PC-3 (cell line): ENCODE measurements at regions not wholly inside any gene's neighbourhood (a gene's known extent, or its start where the extent isn't known, plus 50 kb on each side); places are given as distances from the start of the nearest gene placed in this dataset.

Source experiments
- ATAC-seq: fragments of 200-7000 bp; cut with Tn5 transposase; 2 replicates; pipeline ENCODE4 v1.9.1; 2020; ENCODE audit warnings: mild to moderate bottlenecking, moderate library complexity
- BruUV-seq: library from RNA; stranded (reverse); fragments of 400-500 nt; replicated peaks from 2 replicates; lab custom pipeline; 2021; lab: Mats Ljungman, UMichigan
- CTCF ChIA-PET: fragments of 300-600 bp; sonication (Branson Sonifier 250); formaldehyde crosslinking; loops from one replicate; lab custom pipeline; 2022; ENCODE audit warnings: antibody characterized with exemption; lab: Charles Lee
- POLR2A ChIA-PET: fragments of 300-600 bp; sonication (Branson Sonifier 250); formaldehyde crosslinking; loops from one replicate; lab custom pipeline; 2022; ENCODE audit warnings: antibody characterized with exemption; ENCODE audit not compliant: unreplicated experiment; lab: Charles Lee
- DNase-seq: peaks from one replicate; pipeline ENCODE4 v3.0.0-alpha.2; 2015
- H2AFZ ChIP-seq: fragments of 300-600 bp; sonication (generic); 2 replicates; pipeline ENCODE4 v1.6.0; 2016; ENCODE audit warnings: antibody characterized with exemption, low read length
- H3F3A ChIP-seq: fragments of 300-600 bp; sonication (generic); one replicate; pipeline ENCODE4 v1.6.0; 2017; ENCODE audit warnings: antibody characterized with exemption, low read length, control low read depth, mild to moderate bottlenecking; ENCODE audit not compliant: unreplicated experiment
- H3K27ac ChIP-seq: fragments of 300-600 bp; sonication (generic); 2 replicates; pipeline ENCODE4 v1.5.1; 2016; ENCODE audit warnings: mild to moderate bottlenecking, low read length
- H3K27me3 ChIP-seq: fragments of 300-600 bp; sonication (generic); 2 replicates; pipeline ENCODE4 v1.6.1; 2016; ENCODE audit warnings: low read length, mixed read lengths
- H3K36me3 ChIP-seq: fragments of 300-600 bp; sonication (generic); 2 replicates; pipeline ENCODE4 v1.6.1; 2016; ENCODE audit warnings: low read depth, mixed run types, low read length, mixed read lengths
- H3K4me1 ChIP-seq: fragments of 300-600 bp; sonication (generic); 2 replicates; pipeline ENCODE4 v1.5.1; 2016; ENCODE audit warnings: low read length; ENCODE audit not compliant: insufficient read depth
- H3K4me2 ChIP-seq: fragments of 300-600 bp; sonication (generic); 2 replicates; pipeline ENCODE4 v1.6.0; 2016; ENCODE audit warnings: low read length
- H3K4me3 ChIP-seq: fragments of 300-600 bp; sonication (generic); 2 replicates; pipeline ENCODE4 v1.5.1; 2016; ENCODE audit warnings: mild to moderate bottlenecking, low read length, mixed read lengths
- H3K79me2 ChIP-seq: fragments of 300-600 bp; sonication (generic); 2 replicates; pipeline ENCODE4 v1.6.1; 2017; ENCODE audit warnings: low read length, mixed read lengths
- H3K9ac ChIP-seq: fragments of 300-600 bp; sonication (generic); 2 replicates; pipeline ENCODE4 v1.6.0; 2016; ENCODE audit warnings: mild to moderate bottlenecking, low read length
- H3K9me2 ChIP-seq: fragments of 300-600 bp; sonication (generic); replicated peaks from 2 replicates; pipeline ENCODE4 v1.6.1; 2016; ENCODE audit warnings: mixed run types, low read length, mixed read lengths
- H3K9me3 ChIP-seq: fragments of 300-600 bp; sonication (generic); 2 replicates; pipeline ENCODE4 v1.6.1; 2016; ENCODE audit warnings: low read length, mixed read lengths
- H4K20me1 ChIP-seq: fragments of 300-600 bp; sonication (generic); 2 replicates; pipeline ENCODE4 v1.6.1; 2016; ENCODE audit warnings: low read length, mixed read lengths
- EZH2 ChIP-seq: fragments of 300-600 bp; sonication (generic); IDR thresholded peaks from one replicate; pipeline ENCODE4 v1.6.1; 2017; ENCODE audit warnings: antibody characterized with exemption, mild to moderate bottlenecking, low read length; ENCODE audit not compliant: unreplicated experiment
- EZH2phosphoT487 ChIP-seq: fragments of 300-600 bp; sonication (generic); IDR thresholded peaks from 2 replicates; pipeline ENCODE4 v1.6.1; 2018; ENCODE audit warnings: mild to moderate bottlenecking, antibody characterized with exemption, low read length, borderline replicate concordance
- intact Hi-C: fragments of 100-400 bp; cut with micrococcal nuclease; formaldehyde crosslinking; loops from 2 replicates; pipeline ENCODE4 v1.9.0; 2023
- TF ChIP-seq, protein P1 (sequence below): fragments of 300-600 bp; sonication (generic); conservative IDR thresholded peaks from 2 replicates; pipeline ENCODE4 v1.5.1; 2017; ENCODE audit warnings: antibody characterized with exemption, low read depth, mild to moderate bottlenecking, low read length

DNA sequence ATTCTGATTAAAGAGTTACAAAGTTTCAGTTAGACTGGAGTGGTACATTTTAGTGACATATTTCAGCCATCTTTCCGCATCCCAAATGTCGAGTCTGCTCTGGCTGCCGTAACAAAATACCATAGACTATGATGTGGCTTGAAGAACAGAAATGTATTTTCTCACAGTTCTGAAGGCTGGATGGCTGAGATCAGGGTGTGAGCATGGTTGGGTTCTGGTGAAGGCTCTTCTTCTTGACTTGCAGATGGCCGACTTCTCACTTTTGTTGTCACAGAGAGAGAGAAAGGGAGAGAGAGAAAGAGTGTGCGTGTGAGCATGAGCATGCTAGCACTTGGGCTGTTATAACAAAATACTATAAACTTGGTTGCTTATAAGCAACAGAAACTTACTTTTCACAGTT lies 335.4 kb upstream of the RAG2 start:
- BruUV-seq, result no TSS peak
- CTCF ChIA-PET, result no interaction called here
- TF ChIP-seq EZH2, result no peak
- TF ChIP-seq, protein P1, sequence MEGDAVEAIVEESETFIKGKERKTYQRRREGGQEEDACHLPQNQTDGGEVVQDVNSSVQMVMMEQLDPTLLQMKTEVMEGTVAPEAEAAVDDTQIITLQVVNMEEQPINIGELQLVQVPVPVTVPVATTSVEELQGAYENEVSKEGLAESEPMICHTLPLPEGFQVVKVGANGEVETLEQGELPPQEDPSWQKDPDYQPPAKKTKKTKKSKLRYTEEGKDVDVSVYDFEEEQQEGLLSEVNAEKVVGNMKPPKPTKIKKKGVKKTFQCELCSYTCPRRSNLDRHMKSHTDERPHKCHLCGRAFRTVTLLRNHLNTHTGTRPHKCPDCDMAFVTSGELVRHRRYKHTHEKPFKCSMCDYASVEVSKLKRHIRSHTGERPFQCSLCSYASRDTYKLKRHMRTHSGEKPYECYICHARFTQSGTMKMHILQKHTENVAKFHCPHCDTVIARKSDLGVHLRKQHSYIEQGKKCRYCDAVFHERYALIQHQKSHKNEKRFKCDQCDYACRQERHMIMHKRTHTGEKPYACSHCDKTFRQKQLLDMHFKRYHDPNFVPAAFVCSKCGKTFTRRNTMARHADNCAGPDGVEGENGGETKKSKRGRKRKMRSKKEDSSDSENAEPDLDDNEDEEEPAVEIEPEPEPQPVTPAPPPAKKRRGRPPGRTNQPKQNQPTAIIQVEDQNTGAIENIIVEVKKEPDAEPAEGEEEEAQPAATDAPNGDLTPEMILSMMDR, result no peak
- TF ChIP-seq EZH2phosphoT487, result no peak

DNA sequence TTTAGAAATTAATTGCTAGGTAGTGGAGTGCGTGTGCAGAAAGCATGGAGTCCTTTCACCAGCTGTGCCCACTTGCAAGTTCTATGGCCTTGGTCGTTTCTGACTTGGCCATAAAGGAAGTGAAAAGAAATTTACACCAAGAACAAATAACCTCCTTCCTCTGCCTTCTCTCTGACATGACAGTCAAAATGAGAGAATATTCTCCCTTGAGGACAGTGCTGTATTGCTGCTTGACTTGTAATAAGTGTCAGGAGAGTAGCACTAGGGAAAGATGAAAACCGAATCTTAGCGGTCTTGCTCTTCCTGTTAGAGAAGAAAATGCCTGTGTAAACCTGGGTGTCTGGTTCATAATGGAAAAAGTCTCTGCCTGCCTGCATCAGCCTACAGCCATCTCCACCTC lies 333.1 kb upstream of the RAG2 start:
- ChIA-PET POLR2A (no interaction called here), CTCF (no interaction called here)
- no TSS peak for BruUV-seq
- H3K9me3 ChIP-seq, result no peaks in the 10 kb centered on the region
- H3K9ac ChIP-seq, result no peak overlapping the region
- no peaks in the 10 kb centered on the region for H3K9me2 ChIP-seq
- TF ChIP-seq EZH2, result no peak
- TF ChIP-seq EZH2phosphoT487, result no peak
- TF ChIP-seq, protein P1, result no peak
- no peaks in the 10 kb centered on the region for H3K79me2 ChIP-seq
- no peak overlapping the region for H3K4me2 ChIP-seq
- no peaks in the 10 kb centered on the region for H3F3A ChIP-seq
- ATAC-seq (no peak), DNase-seq (no peak)
- no peak overlapping the region for H3K27ac ChIP-seq
- H3K4me1 ChIP-seq, result no peaks in the 10 kb centered on the region
- no peaks in the 10 kb centered on the region for H4K20me1 ChIP-seq
- peaks cover 9% of the 10 kb centered on the region; the same call in 1 of the 2 replicates for H3K27me3 ChIP-seq
- no peak overlapping the region for H2AFZ ChIP-seq
- no peak overlapping the region for H3K4me3 ChIP-seq
- intact Hi-C loops, result no loop called here
- no peaks in the 10 kb centered on the region for H3K36me3 ChIP-seq

More for the DNA sequence above, 335.4 kb upstream of the RAG2 start:
- Histone ChIP-seq H3K4me2 (no peak overlapping the region), H3F3A (no peaks in the 10 kb centered on the region), H2AFZ (no peak overlapping the region), H4K20me1 (no peaks in the 10 kb centered on the region), H3K4me1 (no peaks in the 10 kb centered on the region), H3K9me3 (no peaks in the 10 kb centered on the region), H3K4me3 (no peak overlapping the region), H3K27ac (no peak overlapping the region), H3K79me2 (no peaks in the 10 kb centered on the region), H3K27me3 (peaks cover 9% of the 10 kb centered on the region; the same call in 1 of the 2 replicates), H3K36me3 (no peaks in the 10 kb centered on the region), H3K9ac (no peak overlapping the region), H3K9me2 (no peaks in the 10 kb centered on the region)
- POLR2A ChIA-PET, result no interaction called here
- intact Hi-C loops, result no loop called here
- DNase-seq (no peak), ATAC-seq (no peak)

DNA sequence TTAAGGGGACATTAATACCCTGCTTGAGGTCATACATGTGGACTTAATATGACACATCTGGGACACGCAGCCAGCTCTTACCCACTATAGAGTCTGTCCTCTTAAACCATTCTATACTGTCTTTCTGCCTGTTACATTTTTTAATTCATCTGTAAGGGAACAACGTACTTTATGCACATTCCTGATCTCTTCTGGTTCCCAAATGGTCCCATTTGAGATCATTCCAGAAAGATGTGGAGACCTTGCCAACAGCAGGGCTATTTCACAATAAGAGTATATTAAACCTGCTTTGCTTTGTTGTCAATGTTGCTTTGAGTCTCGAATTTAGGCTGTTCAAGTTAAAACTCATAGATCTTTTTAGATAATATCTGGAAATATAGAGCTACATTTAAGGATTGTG lies 332.2 kb upstream of the RAG2 start:
- Histone ChIP-seq H4K20me1 (no peaks in the 10 kb centered on the region), H3K27ac (no peak overlapping the region), H3K9ac (no peak overlapping the region), H3K36me3 (no peaks in the 10 kb centered on the region), H3K9me2 (no peaks in the 10 kb centered on the region), H2AFZ (no peak overlapping the region), H3K4me2 (no peak overlapping the region), H3K9me3 (no peaks in the 10 kb centered on the region), H3F3A (no peaks in the 10 kb centered on the region), H3K27me3 (peaks cover 9% of the 10 kb centered on the region; the same call in 1 of the 2 replicates), H3K79me2 (no peaks in the 10 kb centered on the region), H3K4me1 (no peaks in the 10 kb centered on the region), H3K4me3 (no peak overlapping the region)
- intact Hi-C loops, result no loop called here
- no TSS peak for BruUV-seq
- DNase-seq, result no peak
- ATAC-seq, result no peak
- ChIA-PET POLR2A (no interaction called here), CTCF (no interaction called here)
- TF ChIP-seq, protein P1, result no peak
- TF ChIP-seq EZH2phosphoT487, result no peak
- no peak for TF ChIP-seq EZH2
